Astrocyte of the spinal cord (primary cell): ENCODE measurements at regions not wholly inside any gene's neighbourhood (a gene's known extent, or its start where the extent isn't known, plus 50 kb on each side); places are given as distances from the start of the nearest gene placed in this dataset.
"Not testable (repeated sequence)": the region's sequence is repeated elsewhere in the genome, so short reads cannot be mapped to it uniquely, and the experiment has no call there.

Experiments
- DNase-seq: peaks from one replicate; pipeline ENCODE4 v3.0.0; 2011; ENCODE audit warnings: low read depth, low spot score
- H3K4me3 ChIP-seq: 2 replicates; pipeline ENCODE4 v1.5.1; 2011; ENCODE audit warnings: low read depth, mild to moderate bottlenecking, low read length, moderate library complexity
- CTCF ChIP-seq: IDR thresholded peaks from 2 replicates; pipeline ENCODE4 v1.5.1; 2012; ENCODE audit warnings: low read depth, mild to moderate bottlenecking, low read length, inconsistent platforms
- in situ Hi-C: cut with HindIII; loops from 2 replicates; pipeline ENCODE4 v1.10.0; 2017; ENCODE audit warnings: low sequenced_read_pairs

- in situ Hi-C loops = no loop called here
- no peak for DNase-seq
- no peak for TF ChIP-seq CTCF
- no peak overlapping the region for H3K4me3 ChIP-seq
Observed at GRCh38 chr13:76668716-76669115, 217.5 kb downstream of the KCTD12 start.

DNA sequence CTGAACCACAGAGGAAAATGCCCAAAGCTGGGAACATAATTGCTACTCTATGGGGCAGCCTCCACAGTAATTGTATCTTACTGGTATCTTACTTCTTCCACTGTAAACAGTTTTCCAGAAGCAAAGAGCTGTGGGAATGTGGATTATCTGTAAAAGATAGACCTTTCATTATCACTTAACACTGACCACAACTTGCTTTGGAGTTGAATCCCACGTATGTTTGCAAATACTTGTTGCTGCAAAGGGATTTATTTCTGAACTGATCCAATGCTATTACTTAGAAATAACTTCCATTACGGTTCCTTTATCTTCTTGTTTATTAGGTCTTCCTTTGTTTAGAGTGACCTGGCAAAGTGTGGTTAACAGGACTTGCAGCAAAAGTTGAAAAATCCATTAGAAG lies 218.1 kb downstream of the KCTD12 start:
- no peak for TF ChIP-seq CTCF
- no peak overlapping the region for H3K4me3 ChIP-seq
- DNase-seq = no peak
- in situ Hi-C loops = no loop called here

GRCh38 chr13:76667551-76667950 lies 218.7 kb downstream of the KCTD12 start:
- DNase-seq = peak; percentile 64
- in situ Hi-C loops = no loop called here
- peak; percentile 48 for TF ChIP-seq CTCF
- no peak overlapping the region for H3K4me3 ChIP-seq

DNA sequence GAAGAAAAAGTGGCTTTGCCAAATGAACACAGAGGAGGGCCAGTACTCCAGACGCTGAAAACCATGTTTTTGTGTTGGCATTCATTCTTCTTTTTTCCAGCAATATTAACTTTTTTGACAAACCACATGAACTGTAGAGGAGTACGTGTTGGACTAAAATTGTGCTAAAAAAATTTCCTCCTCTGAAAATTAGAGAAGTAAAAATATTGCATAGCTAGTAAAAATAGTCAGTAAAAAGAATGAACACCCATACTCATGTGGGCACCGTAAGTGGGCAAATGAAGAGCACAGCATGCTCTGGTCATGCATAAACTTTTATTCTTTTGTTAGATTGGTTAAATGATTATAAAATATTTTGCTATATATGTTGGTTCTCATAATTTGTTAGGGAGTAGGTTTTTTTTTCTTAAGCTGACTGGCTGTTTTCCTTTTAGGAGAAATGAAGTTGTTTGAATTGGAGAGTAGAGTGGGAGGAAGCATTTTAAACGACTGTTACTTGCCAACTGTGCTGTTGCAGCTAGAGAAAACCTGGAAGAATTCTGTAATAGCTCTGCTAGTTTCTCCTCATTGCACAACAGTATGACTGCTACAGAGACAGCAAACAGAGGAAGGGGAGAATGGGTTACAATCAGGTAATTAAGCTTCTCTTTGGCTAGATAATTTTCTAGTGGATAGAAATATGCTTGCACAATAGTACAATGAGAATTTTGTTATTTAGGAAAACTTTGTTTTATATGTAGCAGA lies 222.4 kb downstream of the KCTD12 start:
- H3K4me3 ChIP-seq = no peak overlapping the region
- DNase-seq = no peak
- TF ChIP-seq CTCF = no peak
- in situ Hi-C loops = no loop called here

GRCh38 chr13:76659074-76659473 lies 227.1 kb downstream of the KCTD12 start:
- H3K4me3 ChIP-seq, DNase-seq, in situ Hi-C loops: not testable (repeated sequence)

- DNase-seq = no peak
- in situ Hi-C loops = no loop called here
- H3K4me3 ChIP-seq = no peak overlapping the region
- TF ChIP-seq CTCF = no peak
Observed at GRCh38 chr13:76656500-76656899, 229.7 kb downstream of the KCTD12 start.

- in situ Hi-C loops = no loop called here
- TF ChIP-seq CTCF = no peak
- DNase-seq = no peak
- H3K4me3 ChIP-seq = no peak overlapping the region
Observed at GRCh38 chr13:76656056-76656455, 230.1 kb downstream of the KCTD12 start.
